C4-2B (cell line): ENCODE measurements at regions not wholly inside any gene's neighbourhood (a gene's known extent, or its start where the extent isn't known, plus 50 kb on each side); places are given as distances from the start of the nearest gene placed in this dataset.

Experiments used
- CTCF ChIP-seq: fragments of 450-650 bp; conservative IDR thresholded peaks from 2 replicates; pipeline ENCODE4 v1.5.1; 2017; ENCODE audit warnings: mild to moderate bottlenecking
- ZFX ChIP-seq: fragments of 450-650 bp; IDR thresholded peaks from 2 replicates; pipeline ENCODE4 v1.6.1; 2017

GRCh38 chr16:17853958-17854357 lies 383.2 kb upstream of the XYLT1 start:
- TF ChIP-seq CTCF (no peak), ZFX (no peak)
